ENCODE measurements at regions not wholly inside any gene's neighbourhood (a gene's known extent, or its start where the extent isn't known, plus 50 kb on each side); places are given as distances from the start of the nearest gene placed in this dataset.

DNA sequence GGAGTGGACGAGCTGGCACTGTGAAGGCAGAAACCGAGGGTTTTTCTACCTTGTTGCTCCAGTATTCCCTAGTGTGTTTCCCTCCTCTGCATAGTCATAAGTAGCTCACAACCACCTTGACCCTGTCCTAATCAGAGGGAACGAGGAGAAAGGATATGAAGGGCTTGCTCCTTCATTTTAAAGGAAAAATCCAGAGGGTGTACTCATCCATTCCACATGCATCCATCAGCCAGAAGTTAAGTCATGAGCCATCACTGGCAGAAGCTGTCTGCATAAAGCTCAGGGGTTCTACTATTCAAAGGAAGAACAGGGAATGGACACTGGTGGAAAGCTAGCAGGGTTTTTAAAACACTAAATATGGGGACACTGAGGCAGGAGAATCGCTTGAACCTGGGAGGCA is 84.3 kb upstream of the FOXN3 start:
- Histone ChIP-seq H3K27ac (no peak overlapping the region), H3K36me3 (peaks cover 0 to 10% (median 0%) of the 10 kb centered on the region in 9 donors), H3K9me3 (no peaks in the 10 kb centered on the region), H3K27me3 (no peaks in the 10 kb centered on the region), H3K4me3 (no peak overlapping the region), H3K4me1 (peaks cover 3 to 27% (median 22%) of the 10 kb centered on the region in 9 donors)
- no peak for DNase-seq
- TF ChIP-seq, protein P1, sequence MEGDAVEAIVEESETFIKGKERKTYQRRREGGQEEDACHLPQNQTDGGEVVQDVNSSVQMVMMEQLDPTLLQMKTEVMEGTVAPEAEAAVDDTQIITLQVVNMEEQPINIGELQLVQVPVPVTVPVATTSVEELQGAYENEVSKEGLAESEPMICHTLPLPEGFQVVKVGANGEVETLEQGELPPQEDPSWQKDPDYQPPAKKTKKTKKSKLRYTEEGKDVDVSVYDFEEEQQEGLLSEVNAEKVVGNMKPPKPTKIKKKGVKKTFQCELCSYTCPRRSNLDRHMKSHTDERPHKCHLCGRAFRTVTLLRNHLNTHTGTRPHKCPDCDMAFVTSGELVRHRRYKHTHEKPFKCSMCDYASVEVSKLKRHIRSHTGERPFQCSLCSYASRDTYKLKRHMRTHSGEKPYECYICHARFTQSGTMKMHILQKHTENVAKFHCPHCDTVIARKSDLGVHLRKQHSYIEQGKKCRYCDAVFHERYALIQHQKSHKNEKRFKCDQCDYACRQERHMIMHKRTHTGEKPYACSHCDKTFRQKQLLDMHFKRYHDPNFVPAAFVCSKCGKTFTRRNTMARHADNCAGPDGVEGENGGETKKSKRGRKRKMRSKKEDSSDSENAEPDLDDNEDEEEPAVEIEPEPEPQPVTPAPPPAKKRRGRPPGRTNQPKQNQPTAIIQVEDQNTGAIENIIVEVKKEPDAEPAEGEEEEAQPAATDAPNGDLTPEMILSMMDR (IDR thresholded peaks at IDR 0.05): no peak
- ATAC-seq: no peak
- 97 to 98% methylated on average over 4 of the region's 4 CpGs for WGBS, 2 donors
- intact Hi-C loops (cut with DNase I): no loop called here

DNA sequence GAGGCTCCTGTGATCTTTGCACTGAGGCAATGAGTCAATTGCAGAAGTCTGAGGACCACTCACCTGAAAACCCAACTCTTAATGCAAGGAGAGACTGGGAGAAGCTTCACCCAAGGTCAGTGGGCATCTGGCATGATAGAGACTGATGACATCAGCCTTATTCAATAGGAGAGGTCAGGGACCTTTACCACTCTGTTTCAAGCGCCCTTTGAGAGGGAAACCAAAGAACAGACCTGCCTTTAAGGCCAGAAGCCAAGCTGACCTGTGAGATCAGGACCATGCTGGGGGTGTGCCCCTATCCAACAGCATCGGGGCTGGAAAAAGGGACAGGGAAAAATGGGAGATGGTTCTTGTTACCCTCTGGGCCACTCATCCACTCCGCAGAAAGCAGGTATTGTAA is 83.3 kb upstream of the FOXN3 start:
- ATAC-seq (no peak), DNase-seq (no peak)
- TF ChIP-seq, protein P1 (IDR thresholded peaks at IDR 0.05): no peak
- Histone ChIP-seq H3K27ac (no peak overlapping the region), H3K4me3 (no peak overlapping the region), H3K4me1 (peaks cover 3 to 27% (median 22%) of the 10 kb centered on the region in 9 donors), H3K27me3 (no peaks in the 10 kb centered on the region), H3K36me3 (peaks cover 0 to 10% (median 0%) of the 10 kb centered on the region in 9 donors), H3K9me3 (no peaks in the 10 kb centered on the region)
- intact Hi-C loops (cut with DNase I): no loop called here
- 95 to 100% methylated on average over 3 of the region's 3 CpGs for WGBS, 2 donors

DNA sequence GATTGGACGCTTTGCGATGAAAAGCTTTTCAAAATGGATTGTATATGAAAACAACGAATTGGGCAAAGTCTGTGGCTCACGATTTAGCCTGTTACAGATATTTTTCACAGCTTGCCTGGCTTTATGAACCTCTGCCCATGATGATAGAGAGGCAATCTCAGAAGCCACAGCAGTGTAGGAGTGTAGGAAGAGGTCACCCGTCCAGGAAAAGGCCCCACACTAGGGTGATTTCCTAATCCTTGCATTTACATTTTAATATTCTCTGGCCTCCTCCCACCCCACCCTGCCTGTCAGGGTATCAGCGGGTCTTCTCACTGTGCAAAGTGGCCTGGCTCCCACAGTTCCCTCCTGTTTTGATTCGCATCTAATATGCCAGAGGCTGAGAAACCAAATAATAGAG is 81.8 kb upstream of the FOXN3 start:
- no peak for ATAC-seq
- Histone ChIP-seq H3K4me1 (peaks cover 0 to 30% (median 15%) of the 10 kb centered on the region in 9 donors), H3K4me3 (no peak overlapping the region), H3K27ac (no peak overlapping the region), H3K9me3 (no peaks in the 10 kb centered on the region), H3K27me3 (no peaks in the 10 kb centered on the region), H3K36me3 (peaks cover 0 to 10% (median 0%) of the 10 kb centered on the region in 9 donors)
- 81 to 87% methylated on average over 7 of the region's 7 CpGs for WGBS, 2 donors
- intact Hi-C loops (cut with DNase I): no loop called here
- no peak for DNase-seq
- TF ChIP-seq, protein P1 (IDR thresholded peaks at IDR 0.05): no peak

DNA sequence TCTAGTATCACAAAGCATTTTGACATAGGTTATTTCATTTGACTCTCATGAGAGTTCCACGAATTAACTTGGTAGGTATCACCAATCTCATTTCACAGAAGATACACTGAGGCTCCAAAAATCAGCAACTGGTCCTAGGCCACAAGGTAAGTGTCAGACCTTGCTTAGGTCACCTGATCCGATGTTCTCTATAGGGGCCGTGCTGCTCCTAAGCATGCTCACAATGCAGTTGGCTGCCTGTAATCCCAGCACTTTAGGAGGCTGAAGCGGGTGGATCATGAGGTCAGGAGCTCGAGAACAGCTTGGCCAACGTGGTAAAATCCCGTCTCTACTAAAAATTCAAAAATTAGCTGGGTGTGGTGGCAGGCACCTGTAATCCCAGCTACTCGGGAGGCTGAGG is 78.7 kb upstream of the FOXN3 start:
- intact Hi-C loops (cut with DNase I): no loop called here
- ATAC-seq: no peak
- H3K27me3 ChIP-seq: no peaks in the 10 kb centered on the region
- 92 to 93% methylated on average over 8 of the region's 8 CpGs for WGBS, 2 donors
- H3K4me1 ChIP-seq: peaks cover 0 to 33% (median 5%) of the 10 kb centered on the region in 9 donors
- no peak overlapping the region for H3K4me3 ChIP-seq
- no peak for DNase-seq
- H3K9me3 ChIP-seq: no peaks in the 10 kb centered on the region
- TF ChIP-seq, protein P1 (IDR thresholded peaks at IDR 0.05): no peak
- H3K27ac ChIP-seq: no peak overlapping the region
- H3K36me3 ChIP-seq: peaks cover 0 to 8% (median 0%) of the 10 kb centered on the region in 9 donors
